Stimulated activated CD4-positive, alpha-beta T cell treated with anti-CD3 and anti-CD28 coated beads, Interleukin-2, amount 100 ng/mL, for 4 hours (primary cell): ENCODE measurements at regions not wholly inside any gene's neighbourhood (a gene's known extent, or its start where the extent isn't known, plus 50 kb on each side); places are given as distances from the start of the nearest gene placed in this dataset.
"Not testable (repeated sequence)": the region's sequence is repeated elsewhere in the genome, so short reads cannot be mapped to it uniquely, and the experiment has no call there.

ENCODE experiments used
- DNase-seq: peaks from one replicate; pipeline ENCODE4 v3.0.0-alpha.2; 2020; ENCODE audit warnings: low read depth

DNA sequence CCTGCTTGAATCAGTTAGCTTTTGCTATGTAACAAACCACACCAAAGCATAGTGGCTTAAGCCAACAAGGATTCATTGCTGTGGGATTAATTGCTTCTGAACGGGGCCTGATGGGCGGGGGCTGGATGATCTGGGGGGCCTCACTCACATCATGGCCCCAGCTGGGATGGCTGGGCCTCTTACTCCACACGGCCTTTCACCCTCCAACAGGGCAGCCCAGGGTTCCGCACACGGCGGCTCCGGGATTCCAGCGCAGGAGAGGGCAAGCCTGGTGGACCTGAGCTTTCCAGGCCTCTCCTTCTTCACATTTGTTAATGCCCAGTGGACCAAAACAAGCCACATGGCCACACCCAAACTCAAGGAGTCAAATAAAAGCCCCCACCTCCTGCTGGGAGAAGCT is 86.3 kb upstream of the PHLPP1 start:
- DNase-seq: no peak

DNA sequence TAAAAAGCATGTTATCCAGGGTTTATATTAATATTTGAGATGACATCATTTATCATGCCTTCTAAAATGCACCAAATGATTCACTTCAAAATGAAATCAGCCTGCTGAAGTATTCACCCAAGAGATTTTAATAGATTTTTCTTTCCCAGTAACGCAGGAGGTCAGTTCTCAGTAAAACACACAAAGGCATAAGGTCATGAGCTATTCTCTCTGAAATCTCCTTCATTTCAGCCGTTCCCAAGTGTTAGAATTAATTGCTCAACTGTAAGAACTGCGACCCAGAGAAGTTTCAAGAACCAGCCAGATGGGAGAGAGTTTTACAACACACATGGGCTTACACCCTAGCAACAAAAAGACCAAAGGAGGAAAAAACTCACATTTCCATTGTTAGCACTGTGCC is 84.2 kb upstream of the PHLPP1 start:
- DNase-seq: no peak

GRCh38 chr18:62632788-62633455 is 82.4 kb upstream of the PHLPP1 start:
- no peak for DNase-seq

DNA sequence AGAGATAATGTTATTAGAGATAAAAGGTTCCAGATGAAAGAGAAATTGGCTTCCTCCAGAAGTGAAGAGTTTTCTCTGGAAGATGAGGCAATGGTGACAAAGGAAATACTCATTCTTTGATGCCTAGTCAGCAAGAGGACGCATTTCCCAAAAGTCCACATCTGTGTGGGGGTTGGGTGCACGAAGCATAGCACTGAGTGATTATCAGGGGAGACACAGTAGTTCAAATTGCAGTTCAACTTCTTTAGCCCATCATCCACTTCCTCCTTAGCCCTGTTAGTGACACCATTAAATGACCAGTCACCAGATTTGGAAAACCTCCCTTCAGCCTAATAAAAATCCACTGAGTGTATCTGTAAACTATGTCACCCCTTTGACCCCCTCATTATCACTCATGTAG is 80.9 kb upstream of the PHLPP1 start:
- DNase-seq: no peak

- DNase-seq: no peak
Measured at GRCh38 chr18:62634979-62635630, 80.2 kb upstream of the PHLPP1 start.

DNA sequence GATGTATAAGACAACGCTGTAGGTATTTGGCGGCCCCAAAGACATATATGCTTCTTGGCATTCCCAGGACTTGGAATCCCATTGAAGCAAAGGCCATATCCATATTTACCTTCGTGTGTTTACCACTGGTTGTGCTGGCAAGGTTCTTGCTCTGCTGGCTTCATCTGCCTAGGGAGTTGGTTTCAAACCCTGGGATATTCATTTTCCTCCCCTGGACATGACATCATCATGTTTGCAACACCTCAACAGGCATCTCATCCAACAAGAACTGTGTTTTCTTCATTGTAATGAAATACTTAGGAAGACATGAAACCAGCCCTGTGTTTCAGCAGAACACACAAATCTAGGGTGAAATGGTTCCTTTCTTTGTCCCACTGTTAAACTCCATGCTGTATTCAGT is 77.9 kb upstream of the PHLPP1 start:
- no peak for DNase-seq

DNA sequence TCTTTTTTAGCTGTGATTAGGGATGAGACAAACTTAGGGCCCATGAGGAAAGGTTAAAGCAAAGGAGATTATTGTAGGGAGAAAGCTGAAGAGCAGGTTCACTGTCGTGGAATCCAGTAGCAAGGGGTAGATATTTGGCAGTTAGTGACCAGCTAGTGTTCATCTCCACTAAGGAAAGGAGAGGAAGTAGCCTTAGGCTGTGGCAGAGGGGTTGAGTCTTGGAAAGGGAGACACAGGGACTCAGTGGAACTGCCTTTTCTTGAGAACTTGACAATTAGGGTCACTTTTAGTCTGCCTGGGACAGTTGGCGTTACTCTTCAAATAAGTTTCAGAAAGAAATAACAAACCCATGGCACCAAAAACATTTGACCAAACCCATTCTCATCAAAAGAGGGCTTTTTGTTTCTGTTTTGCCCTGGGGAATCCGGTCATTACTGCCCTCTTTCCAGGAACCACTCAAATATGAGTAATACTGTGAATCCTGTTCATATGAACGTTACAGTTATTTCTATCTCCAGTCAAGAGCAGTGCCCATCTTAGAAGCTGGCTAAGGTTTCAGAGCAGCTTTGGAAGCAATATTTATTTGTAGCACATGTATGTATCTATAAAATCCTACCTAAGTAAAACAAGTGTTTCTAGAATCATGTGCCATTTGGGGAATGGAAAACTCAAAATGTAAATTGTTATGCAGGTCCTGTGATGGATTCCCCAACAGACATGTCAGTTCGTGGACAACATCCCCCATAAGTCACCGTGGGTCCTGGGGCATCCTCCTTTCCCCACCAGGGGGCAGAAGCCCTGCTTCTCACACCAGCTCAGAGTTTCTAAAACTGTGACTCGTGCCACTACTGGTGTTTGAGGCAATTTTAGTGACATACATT is 77.3 kb upstream of the PHLPP1 start:
- peak; percentile 23 for DNase-seq

GRCh38 chr18:62643181-62643580 is 72.2 kb upstream of the PHLPP1 start:
- no peak for DNase-seq

DNA sequence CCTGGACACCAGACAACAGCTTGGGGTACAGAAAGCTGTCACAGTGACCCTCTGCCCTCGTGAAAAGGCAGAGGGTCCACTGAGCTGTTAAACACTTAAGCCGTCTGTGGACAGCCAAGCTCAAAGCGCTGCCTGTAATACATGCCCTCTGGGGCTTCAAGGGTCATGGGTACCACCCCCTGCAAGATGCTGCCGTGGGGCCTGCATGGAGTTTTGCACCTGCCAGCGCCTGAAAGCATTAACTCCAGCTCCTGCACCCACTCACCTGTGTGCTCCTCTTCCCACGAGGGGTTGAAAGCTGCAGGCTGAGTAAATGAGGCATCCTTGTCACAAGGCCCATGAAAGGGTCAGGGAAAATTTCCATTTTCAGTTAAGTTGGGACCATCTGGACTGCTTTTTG is 70.6 kb upstream of the PHLPP1 start:
- no peak for DNase-seq

GRCh38 chr18:62647179-62647578 is 68.2 kb upstream of the PHLPP1 start:
- DNase-seq: no peak

DNA sequence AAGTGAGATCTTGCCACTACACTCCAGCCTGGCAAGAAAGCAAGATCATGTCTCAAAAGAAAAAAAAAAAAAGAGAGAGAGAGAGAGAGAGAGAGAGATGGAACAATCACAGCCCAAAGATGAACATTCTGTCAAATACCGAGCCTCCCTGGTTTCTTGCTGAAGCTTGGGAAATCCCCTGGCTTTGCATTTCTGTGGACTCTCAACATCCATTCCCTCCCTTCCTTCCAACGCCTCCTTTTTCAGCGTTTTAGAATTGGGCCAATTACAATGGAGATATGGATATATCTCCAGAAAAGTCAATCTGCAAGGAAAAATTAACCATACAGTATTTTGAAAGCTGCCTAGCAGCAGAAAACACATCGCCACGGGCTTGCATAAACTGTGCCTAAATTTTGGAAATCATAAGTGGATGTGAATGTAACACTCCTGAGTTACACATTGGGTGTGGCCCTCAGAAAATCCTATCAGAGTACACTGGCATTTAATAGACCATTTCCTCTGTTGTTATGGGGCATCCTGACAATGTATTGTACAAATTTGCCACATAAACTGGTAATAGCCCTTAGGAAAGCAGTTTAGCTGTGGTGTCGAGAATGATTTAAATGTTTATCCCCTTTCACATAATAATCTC is 67.2 kb upstream of the PHLPP1 start:
- DNase-seq: no peak

DNA sequence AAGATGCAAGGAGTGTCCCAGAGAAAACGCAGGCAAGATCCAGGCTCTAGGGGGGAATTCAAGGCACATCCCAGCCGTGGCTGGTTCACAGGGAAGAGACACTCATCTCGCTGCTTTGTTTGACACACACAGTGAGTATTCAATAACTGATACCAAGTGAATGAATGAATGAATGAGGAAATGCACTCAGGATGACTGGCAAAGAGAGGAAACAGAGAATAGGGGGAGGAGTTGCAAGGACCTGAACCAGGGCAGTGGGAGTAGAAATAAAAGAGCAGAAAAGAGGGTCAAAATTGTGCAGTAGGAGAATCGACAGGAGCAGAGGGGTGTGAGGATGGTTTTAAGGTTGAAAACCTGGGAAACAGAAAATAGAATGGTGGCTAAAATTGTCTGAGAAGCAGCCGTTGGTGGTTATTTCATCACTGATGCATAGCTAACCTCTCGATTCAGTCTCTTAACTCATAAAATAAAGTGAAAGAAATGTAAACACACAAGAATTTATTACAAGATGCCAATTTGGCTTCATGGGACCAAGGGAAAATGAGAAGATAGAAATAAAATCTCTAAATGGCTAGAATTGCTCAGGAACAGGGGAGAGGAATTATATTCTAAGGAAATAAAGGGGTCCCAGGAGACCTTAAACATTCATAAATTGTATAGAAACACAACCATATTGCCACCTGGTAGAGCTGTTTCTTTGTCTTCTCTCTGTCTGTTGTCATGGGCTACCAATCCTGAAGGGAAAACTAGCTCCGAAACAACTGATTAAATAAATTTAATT is 63.9 kb upstream of the PHLPP1 start:
- no peak for DNase-seq

- not testable (repeated sequence) for DNase-seq
Measured at GRCh38 chr18:62652057-62652629, 63.2 kb upstream of the PHLPP1 start.

- DNase-seq: no peak
Measured at GRCh38 chr18:62655520-62656219, 59.7 kb upstream of the PHLPP1 start.

DNA sequence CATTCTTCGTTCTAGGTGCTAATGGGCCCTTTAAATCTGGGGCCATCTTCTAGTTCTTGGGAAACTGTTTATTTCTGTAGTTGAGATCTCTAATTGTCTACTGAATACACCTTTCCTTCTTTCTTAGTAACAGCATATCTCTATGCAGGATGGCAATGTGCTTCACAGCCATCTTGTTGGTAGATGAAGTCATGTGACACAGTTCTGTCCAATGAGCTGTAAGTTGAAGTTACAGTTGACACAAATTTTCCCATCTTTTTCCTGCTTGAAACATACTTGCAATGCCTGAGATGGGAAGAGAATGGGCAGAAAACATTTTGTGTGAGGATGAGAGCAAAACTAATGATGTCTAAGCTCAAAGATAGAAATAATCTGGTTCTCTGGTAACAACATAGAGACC is 57.3 kb upstream of the PHLPP1 start:
- DNase-seq: no peak

GRCh38 chr18:62659698-62660097 is 55.6 kb upstream of the PHLPP1 start:
- no peak for DNase-seq

DNA sequence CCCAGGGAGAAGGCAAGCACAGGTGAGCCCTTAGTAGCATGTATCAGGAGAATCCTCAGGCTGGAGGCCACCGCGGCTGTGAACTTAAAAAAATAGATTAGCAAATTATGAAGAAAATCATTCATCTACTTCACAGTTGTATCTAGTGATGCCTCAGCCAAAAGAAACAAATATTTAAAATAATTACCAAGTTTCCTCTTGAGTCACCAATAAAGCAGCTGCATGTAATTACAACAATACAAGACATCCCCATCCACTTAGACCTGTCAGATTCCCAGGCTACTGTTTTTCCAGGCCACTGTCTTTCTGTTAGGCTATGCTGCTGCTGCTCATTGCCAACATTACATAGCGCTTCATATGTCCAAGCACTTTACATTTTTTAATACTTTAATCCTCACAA is 54.6 kb upstream of the PHLPP1 start:
- no peak for DNase-seq

- no peak for DNase-seq
Measured at GRCh38 chr18:62663731-62664336, 51.5 kb upstream of the PHLPP1 start.

DNA sequence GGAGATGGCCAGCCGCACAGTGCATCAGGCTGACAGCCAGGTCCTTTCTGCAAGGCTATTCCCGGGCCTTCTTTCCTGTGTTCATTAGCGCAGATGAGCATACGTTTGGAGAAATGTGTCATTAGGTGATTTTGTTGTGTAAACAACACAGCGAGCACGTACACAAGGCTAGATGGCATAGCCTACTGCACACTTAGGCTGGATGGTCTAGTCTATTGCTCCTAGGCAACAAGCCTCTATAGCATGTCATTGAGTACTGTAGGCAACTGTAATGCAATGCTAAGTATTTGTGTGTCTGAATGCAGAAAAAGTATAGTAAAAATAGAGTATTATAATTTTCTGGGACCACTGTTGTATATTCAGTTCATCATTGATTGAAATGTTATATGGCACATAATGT is 50.9 kb upstream of the PHLPP1 start:
- DNase-seq: no peak

DNA sequence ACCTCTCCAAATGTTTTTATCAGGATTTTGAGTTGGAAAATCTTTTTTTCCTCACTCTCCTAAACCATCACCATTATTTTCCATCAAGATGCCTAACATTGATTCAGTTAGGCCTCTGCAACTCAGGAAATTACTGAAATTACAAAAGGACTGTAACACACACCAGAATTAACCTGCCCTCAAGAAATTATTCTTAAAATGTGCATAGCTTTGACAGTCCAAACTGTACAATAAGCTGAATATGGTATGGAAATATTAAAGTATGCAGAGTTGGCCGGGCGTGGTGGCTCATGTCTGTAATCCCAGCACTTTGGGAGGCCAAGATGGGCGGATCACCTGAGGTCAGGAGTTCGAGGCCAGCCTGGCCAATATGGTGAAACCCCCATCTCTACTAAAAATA is 50.2 kb upstream of the PHLPP1 start:
- DNase-seq: no peak
